ENCODE measurements at regions not wholly inside any gene's neighbourhood (a gene's known extent, or its start where the extent isn't known, plus 50 kb on each side); places are given as distances from the start of the nearest gene placed in this dataset.

DNA sequence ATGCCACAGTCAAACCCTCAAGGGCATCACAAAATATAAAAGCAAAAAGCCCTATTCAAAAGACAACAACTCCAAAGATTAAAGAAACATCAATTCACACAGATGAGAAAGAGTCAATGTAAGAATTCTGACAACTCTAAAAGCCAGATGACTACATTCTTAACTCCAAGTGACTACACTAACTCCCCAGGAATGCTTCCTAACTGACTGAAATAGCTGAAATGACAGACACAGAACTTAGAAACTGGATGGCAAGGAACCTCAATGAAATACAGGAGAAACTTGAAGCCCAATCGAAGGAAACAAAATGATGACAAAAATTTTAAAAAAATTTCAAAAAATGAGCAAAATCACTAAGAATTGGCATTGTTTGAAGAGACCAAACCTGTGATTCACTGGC lies 1047.6 kb upstream of the PCDH10 start:
- TF ChIP-seq CTCF (IDR thresholded peaks at IDR 0.05 in 8 of 11, conservative IDR thresholded peaks at IDR 0.05 in 3 of 11) = no peak
- TF ChIP-seq POLR2AphosphoS5 (IDR thresholded peaks at IDR 0.05) = no peak

All from spleen (tissue), 7 donors.